ENCODE measurements at regions not wholly inside any gene's neighbourhood (a gene's known extent, or its start where the extent isn't known, plus 50 kb on each side); places are given as distances from the start of the nearest gene placed in this dataset.

DNA sequence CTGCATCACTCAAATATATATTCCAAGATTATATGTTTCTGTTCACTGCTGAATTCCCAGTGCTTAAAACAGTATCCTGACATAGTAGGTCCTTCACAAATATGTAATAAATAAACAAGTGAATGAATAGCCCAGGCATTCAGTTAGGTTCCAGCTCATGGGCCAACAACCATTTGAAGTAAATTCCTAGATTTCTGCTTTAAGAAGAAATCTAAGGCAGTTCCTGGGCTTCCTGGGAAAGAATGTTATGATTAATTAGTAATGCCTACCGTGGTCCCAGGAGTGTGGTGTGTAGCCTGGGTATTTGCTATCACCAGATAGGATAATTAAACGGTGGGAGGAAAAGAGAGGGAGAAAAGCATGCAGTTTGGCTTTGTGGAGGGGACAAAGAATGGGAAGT lies 576.8 kb downstream of the SOX6 start:
- DNase-seq = no peak

DNA sequence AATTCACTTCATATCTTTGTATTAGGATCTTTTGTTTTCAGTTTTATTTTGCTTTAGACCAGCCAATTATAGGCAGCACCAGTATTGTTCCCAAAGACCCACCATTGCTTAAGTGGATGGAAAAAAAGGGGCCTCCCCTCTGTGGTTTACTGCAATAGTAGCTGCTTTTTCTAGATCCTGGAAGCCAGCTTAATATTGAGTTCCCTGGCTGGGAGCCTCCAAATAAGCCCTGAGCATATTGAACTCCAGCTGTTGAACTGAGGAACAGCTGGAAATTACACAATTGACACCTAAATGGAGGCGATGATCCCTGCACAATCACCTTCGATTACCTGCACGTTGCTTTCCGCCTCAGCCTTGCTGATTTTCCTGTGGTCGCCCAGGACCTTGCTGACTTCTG lies 576.0 kb downstream of the SOX6 start:
- no peak for DNase-seq

DNA sequence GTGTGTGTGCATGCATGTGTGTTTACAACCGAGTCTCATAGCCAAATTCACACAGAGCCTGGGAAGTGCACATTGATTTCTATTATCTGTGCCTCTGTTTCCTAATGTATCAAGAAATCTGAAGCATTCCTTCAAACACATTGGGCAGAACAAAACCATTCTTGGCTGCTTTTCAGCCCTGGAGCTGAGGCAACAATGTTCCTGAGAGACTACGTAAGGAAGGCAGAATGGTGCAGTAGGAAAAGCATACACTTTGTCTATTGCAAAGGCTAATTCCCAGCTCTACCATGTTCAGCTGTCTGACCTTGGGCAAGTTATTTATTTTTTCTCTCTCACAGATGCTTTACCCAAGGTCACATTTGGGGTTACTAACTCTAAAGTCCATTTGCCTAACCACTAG lies 575.5 kb downstream of the SOX6 start:
- DNase-seq = no peak

DNA sequence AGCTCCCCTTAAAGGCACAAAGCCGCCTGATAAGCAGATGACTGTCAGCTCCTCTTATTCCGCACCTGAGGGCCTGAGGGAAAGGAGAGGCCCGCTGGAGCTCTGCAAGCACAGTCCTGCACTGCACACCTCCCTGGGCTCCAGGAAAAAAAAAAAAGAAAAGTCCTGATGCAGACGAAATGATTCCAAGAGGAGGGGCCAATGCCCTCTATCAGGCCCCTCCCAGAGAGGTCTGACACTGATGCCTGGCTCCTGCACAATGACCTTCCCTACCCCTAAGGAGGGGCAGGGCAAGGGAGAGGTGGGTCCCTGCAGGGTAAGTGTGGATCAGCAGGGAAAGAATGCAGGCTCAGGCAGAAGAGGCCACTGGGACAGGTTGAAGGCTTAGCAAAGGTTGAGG lies 572.7 kb downstream of the SOX6 start:
- DNase-seq = no peak

DNA sequence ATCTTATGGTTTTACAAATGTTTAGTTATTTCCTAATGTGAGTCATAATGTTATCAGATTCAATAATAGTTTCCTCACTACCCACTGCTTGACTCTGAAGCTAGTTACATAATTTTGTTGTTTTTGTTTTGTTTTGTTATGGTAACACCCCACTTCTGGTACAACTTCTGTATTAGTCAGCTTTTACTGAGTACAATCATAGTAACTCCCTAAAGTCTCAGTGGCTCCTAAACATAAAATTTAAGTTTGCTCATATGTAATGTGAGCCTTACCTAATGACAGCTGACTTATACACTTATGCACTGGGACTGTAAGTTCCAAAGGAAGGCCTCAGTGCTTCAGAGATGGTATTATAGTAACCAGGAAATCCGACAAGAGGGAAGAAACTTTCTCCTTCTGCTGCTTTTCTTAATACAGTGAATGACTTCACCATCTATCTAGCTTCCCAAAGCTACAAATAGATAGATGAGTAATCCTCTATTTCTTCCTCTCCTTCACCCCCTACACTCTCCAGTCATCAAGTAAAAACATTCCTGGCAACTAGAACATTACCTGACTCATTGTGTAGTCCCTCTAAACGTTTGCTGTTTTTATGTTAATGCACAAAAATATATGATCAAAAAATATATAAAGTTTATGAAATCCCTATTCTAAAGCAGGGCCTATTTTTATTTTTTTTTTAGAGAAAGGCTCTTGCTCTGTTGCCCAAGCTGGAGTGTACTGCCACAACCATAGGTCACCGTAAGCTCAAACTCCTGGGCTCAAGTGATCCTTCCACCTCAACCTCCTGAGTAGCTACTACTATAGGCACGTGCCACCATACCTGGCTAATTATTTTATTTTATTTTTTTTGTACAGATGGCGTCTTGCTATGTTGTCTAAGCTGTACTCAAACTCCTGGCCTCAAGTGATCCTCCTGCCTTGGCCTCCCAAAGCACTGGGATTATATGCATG lies 563.0 kb downstream of the SOX6 start:
- no peak for DNase-seq

DNA sequence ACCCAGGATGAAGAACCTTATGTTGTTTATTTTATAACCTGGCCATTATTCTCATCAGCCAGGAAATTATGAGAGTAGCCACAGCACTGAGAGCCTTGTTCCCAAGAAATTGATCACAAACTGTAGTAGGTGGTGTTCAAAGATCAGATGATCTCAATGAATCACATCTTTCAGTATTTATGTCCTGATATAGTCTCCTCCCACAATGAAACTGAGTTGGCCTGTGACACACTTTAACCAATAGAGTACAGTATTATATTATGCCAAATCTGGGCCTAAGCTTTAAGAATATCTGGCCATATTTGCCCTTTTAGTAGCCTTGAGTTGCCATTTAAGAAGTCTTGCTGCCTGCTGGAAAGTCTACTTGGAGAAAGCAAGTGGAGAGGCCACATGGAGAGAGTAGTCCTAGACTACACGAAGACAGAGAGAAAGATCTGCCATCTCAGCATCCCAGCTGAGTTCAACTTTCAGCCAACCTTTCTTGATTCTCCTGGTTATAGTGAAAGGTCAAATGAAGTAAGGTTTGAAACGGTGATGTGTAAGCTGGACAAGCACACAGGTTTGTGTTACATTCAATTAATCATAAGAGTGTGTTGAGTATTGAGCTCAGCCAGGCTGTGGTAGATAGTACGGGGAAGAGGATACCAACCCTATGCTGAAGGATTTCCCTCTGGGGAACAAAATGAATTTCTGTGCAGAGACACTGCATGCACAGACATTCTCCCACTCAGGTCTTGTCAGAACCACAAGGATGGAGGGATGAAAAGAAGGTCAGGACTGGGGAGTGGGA lies 561.8 kb downstream of the SOX6 start:
- DNase-seq = no peak

DNA sequence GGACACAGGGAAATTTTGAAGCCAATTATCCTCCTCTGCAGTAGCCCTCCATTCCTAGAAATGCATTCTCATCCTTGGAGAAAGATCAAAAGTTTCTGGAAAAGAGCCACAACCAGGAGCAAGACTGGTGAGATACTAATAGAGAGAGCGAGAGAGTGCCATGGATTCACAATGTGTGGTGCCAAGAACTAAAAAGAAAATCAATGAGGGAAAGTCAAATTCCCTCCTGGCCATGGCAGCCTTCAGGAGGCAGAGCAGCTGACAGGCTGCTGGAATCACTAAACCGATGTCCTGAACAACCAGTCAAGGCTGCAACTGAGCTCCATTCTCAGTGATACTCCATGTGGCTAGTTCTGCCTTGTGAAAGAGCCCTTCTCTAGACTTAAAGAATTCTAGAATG lies 561.0 kb downstream of the SOX6 start:
- DNase-seq = no peak

DNA sequence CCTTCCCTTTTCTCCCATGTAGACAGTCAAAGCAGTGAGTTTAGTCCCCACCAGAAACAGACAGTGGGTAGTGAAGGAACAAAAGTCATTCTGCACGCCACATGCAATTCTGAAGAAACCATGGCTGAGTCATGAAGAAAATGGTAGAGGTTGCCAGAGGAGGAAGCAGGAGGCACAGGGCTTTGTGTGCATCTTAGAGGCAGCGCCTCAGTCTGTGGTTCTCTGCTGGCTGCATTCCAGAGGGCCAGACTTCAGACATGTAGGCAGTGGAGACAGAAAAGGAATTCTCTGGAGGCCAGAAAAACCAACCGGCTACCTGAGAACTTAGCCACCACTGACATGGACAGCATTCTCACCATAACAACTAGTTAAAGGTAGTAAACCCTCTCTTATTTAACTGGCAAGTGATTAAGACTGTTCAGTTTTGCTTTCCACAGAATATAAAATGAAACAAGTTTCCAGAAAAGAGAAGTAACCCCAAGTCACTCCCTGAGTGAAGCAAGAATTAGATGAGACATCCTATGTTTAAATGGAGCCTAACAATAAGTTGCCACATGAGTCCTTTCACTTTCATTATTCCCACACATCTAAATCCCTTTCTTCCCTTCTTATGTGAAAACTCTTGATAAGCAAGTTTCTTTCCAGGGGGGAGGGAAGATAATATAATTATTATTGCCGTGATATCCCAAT lies 556.1 kb downstream of the SOX6 start:
- DNase-seq = peak; percentile 10

DNA sequence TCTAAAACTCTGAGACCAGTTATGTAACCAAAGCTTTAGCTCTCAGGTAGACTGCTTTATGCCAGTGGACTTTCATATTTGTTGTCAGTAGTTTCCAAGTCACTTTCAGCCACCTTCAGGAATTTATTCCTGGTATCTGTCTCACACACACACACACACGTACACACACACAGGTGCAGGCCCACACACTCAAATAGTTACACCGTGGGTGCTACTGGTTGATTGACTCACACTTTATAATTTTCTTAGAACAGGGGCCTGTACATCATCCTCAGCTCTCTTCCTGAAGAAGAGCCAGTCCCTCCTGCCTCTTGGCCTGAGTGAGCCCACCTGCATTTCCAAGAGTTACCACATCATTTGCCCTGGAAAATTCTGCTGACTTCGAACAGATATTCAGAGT lies 555.2 kb downstream of the SOX6 start:
- DNase-seq = no peak

DNA sequence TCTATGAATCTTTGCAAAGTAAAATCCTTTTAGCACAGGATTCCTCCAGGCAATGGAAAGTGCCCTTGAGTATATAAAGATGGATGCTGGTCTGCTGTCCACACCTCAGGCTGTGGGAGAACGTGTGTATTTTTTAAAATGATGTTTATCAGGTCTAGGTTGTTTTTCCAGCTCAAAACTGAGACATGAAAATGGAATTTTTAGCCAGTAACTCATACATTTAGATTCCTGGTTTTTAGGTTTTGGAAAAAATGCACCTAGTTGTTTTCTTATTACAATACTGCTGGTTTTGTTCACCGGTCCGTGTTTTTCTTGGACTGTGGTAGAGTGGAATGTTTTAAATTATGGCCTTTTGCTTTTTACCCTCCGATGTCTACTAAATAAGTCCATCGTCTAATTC lies 554.7 kb downstream of the SOX6 start:
- no peak for DNase-seq

DNA sequence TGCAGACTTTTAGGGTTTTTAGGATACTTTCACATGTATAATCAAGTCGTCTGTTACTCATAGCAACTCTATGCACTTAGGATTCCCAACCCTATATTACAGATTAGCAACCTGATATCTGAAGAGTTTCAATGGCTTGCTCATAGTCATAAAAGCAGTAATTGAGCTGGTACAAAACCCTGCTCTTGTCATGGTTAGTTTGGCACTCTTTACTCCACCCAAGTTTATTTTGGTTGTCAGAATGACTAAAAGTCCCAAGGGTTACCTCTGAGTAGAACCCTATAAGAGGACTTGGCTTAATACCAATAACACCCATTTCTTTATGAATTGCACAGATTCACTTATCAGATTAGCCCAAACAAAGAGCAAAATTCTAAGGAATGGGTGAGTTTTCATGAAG lies 550.6 kb downstream of the SOX6 start:
- peak; percentile 79 for DNase-seq

DNA sequence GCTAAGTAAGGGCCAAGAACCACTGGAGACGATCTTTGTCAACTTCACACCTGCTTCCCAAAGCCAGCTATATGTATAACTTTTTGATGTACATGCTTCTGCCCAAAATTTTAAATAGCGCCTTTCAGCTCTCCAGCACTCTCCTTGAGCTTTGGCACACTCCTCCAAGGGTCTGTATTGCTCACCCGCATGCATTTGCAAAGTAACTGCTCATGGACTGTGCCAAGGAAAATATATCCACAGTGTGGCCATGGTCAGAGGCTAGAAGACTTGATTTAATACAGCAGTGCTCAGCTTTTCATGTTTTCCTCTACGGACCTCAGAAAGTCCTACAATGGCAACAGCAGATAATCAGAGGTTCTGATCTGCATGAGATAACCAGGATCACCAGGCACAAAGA lies 550.1 kb downstream of the SOX6 start:
- peak; percentile 45 for DNase-seq

DNA sequence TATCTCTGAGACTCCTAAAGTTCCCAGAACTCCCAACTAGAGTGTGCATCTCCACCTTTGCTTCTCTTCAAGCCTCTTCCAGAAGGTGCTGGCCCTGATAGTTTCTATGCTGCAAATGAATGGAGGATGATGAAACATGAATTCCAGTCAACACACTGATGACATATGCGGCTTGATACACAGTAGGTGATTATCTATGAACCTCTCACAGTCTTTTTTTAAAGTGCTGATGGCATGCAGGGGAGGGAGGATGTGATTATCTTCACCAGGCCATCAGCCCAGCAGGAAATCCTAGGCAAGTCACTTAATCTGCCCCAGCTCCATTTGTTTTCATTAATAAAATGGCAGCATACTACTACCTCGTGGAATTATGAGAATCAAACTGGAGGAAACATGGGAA lies 548.5 kb downstream of the SOX6 start:
- no peak for DNase-seq

DNA sequence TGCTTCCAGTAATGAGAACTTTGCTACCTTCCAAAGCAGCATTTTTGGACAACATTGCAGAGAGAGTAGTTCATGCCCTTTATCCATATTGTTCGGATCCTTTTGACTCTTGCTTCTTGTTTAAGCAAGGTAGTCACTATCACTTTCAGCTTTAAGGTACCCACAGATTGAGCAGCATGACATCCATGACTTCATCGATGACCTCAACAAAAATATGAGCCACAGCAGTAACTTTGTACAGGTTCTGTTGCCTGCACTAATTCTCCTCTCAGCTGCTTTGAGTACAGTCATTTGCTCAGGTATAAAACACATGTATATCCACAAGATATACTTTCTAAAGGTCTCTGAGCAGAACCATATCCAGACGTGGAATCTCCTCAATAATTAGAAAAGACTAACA lies 546.3 kb downstream of the SOX6 start:
- no peak for DNase-seq

DNA sequence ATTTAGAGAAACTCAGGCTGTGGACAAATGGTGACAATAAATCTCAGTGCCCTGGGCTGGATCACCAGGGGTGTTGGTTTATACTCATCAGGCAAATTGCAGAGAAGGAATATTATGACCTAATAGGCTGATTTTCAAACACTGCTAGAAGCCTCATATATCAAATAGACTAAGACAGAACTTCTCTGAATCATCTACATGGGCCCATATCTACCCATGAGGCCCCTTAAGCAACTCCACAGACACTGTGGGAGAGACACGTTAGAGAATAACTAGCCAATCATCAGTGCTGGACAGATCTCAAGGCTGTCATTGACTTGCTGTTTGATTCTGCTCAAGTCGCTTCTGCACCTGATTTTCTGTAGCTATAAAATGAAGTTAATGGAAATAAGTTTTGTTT lies 545.8 kb downstream of the SOX6 start:
- DNase-seq = no peak

DNA sequence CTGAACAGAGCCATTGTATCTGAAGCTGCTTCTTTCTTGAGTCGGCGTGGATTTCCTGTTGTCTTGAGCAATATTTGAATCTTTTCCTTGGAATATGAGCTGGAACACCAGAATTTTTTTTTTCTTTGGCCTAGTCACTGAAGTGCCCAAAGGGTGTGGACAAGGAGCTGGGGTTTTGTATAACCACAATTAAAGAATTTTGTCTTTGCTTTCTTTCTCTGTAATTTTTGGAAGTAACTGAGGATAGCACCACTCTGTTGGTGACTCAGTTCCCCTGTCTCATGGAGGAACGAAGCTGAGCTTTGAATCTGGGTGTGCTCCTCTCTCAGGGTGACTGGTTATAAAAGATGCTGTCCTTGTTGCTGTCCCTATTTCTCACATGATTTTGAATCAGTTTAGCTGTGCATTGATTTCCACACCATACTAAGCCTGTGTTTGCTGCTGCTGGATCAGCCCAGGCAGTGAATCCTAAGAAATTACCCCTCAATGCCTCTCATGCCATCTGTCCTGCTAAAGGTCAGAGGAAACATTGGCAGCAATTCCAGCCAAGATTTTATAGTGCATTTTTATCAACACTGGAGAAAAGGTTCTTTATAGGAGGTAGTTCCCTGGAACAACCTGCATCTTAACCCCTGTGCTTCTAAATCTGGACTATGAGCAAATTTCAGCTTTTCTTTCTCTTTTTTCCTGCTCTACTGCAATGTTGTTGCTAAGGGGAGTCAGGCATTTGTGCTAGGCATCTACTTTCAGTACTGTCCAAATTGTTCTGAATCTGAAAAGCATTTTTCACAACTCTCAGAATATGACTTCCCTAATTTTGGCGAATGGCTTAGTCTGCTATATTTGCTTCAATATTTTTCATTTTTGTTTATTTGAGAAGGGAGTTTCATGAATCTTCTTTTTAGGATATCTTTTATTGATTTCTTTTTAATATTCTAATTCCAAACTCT lies 540.8 kb downstream of the SOX6 start:
- no peak for DNase-seq

DNA sequence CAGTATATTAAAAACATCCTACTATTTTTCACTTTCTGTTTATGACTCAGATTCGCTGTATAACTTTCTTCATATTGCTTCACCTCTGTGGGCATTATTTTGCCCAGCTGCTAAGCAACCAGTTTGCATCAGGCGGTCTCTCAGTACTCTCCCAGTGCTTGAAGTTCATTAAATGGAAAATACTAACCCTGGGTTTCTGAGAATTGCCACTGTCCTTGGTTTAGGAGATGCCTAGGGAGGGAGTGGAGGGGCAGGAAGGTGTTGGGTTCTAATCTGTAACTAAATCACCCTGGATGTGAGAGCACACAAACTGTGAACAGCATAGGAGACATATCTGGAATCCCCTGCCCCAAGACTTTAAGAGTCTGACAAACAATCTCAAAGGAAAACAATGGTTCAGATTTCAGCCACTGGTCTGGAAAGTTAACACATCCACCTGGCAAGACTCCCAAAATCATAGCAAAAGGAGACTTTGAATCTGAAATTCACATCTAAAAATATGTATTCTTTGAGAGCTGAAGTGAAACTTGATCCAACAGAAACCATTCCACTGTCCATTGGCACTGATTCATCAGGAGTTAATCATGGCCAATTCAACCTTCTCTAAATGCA lies 540.0 kb downstream of the SOX6 start:
- DNase-seq = peak; percentile 29

DNA sequence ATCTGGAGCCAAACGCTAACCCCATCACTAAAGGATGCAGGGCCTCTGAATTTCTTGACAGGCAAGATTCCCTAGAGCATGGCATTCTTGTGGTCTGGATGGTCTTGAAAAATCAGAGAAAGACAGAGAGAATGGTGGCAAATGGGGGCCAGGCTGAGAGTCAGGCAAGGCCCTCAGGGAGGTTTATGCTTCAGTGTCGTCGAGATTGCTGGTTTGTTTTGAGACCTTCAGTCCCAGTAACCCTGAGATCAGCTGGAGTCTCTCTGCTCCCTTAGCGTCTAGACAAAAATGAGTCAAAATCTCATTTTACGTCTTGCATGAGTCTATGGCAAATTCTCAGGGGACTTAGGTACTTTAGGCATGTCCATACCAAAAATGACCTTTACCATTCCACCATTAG lies 539.3 kb downstream of the SOX6 start:
- DNase-seq = no peak

DNA sequence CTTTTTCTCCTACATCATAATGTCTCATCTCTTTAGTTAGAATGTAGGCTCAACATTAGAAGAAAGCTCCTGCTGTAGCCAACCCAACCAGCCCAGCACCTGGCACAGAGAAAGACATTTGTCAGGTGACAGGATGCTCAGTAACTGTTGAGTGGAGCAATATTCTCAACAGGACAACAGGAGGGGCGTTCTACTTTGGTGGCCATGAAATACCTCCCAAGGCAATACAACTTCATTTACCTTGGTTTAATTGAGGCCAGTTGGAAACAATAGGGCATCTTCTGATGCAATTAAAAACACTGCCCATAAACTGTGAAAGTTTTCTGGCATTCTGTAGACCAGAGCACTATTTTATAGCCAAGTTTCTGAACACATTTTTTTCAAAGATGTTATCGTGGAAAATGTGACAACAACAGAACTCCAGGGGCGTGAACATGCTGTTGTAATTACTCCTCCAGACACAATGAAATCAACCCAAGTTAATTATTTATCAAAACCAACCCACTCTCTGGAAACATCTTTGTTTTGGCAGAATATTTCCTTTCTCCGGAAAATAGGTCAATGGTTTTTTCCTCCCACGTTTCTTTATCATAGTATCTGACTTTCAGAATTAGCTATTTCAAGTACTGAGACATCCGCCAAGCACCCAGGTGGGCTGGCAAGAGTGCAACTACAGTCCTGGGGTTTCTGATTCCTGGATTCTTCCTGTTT lies 538.1 kb downstream of the SOX6 start:
- no peak for DNase-seq

DNA sequence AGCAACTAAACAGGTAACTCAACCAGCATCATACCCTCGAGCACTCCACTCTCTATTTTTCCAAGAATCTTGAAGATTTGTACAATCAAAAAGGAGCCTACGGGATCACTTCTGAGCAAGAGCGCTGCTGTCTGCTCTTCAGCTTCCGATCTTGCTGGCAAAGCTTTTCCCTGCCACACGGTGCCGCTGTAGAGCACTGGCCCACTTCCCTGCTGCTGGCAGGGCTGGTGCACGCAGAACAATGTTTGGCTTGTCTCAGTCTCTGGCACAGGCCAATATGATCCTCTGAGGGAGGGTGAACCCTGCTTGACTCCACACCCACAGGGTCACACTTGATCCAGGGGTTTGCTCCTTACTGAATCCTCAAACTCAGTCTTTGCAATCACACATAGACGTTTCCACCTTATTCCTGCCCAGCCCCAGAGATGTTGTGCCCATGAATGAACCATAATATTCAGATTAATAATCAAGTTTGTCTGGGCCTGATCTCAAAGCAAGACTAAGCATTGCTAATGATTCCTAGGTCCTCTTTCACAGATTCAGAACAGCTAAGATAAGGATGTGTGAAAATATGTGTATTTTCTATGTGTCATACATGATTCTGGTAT lies 536.6 kb downstream of the SOX6 start:
- DNase-seq = no peak

DNA sequence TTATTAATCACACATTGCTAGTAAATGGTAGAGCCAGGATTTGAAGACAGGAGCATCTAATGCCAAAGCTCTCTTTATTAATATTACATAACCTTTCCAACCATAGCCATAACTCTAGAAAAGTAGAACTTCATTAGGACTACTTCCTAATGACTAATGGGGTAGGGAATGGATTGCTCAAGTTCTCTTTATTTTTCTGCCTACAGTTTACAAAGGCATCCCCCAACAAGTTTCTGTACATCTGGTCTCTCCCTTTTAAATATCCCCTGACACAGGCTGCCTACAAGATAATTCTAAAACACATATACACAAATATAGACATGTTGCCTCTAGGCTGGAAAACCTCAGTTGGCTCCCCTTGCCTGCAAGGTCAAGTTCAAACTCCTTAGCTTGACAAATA lies 534.9 kb downstream of the SOX6 start:
- DNase-seq = no peak

All from DMS79 treated with DMSO at 0.1 percent for 48 hours (cell line).